ENCODE measurements at regions not wholly inside any gene's neighbourhood (a gene's known extent, or its start where the extent isn't known, plus 50 kb on each side); places are given as distances from the start of the nearest gene placed in this dataset.
A peak's percentile ranks its signal among the peaks of the same experiment; 100 is the strongest.

DNA sequence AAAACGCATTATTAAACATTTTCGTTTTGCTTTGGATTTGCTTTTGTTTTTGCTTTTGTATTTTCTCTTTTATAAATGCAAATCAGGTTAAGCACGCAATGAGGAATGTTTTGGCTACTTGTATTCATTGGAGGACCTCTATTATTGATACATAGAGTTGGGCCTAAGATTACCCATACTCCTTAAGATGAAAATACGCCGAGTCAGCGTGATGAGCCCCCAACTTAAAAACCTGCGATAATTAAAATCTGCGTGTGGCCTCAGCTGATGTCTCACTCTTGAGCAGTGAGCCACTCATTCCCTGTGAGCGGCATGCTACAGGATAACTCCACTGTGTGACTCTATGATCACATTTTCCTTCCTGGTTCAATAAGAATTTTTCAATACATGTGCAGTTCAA, 518.3 kb downstream of the IRX1 start:
- Histone ChIP-seq H3K4me2 (no peak overlapping the region), H3K4me1 (no peaks in the 10 kb centered on the region), H3K27ac (no peak overlapping the region), H3K4me3 (no peak overlapping the region), H3K9me3 (no peaks in the 10 kb centered on the region)
- WGBS (ENCODE audit: missing lambda C conversion rate), result 31% methylated on average over 9 of the region's 9 CpGs
- ATAC-seq (no peak), DNase-seq (ENCODE audit: low read depth in 1 of 2, low spot score in 1 of 2) (no peak), FAIRE-seq (no peak)
- peak; percentile 73 for TF ChIP-seq MAFK (IDR thresholded peaks at IDR 0.05; ENCODE audit: partially characterized antibody)
- TF ChIP-seq BHLHE40 (IDR thresholded peaks at IDR 0.05; ENCODE audit: low read depth, low read length), result no peak
- ChIA-PET POLR2A (no interaction called here), CTCF (no interaction called here)

DNA sequence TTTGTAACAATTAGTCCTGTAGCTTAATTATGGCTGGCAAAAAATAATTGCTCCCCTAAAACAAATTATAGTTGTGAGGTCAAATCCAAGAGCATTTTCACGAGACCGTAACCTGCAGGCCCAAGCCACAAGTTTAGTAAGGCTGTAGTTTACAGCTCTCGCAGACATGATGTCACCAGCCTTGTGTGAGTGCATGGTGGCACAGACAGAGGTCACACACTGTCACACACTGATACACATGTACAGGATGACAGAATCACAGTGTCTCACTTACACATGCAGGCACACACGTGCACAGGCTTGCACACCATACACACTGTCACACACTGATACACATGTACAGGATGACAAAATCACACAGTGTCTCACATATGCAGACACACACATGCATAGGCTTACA, 518.8 kb downstream of the IRX1 start:
- DNase-seq (ENCODE audit: low read depth in 1 of 2, low spot score in 1 of 2), result no peak
- no peak overlapping the region for H3K27ac ChIP-seq
- FAIRE-seq, result no peak
- no peaks in the 10 kb centered on the region for H3K9me3 ChIP-seq
- POLR2A ChIA-PET, result no interaction called here
- H3K4me2 ChIP-seq, result no peak overlapping the region
- H3K4me1 ChIP-seq, result no peaks in the 10 kb centered on the region
- no peak for ATAC-seq
- CTCF ChIA-PET, result no interaction called here
- H3K4me3 ChIP-seq, result no peak overlapping the region
- TF ChIP-seq NPAS2 (CRISPR knock-in tag; IDR thresholded peaks at IDR 0.05; ENCODE audit: borderline replicate concordance) (no peak), ESRRA (IDR thresholded peaks at IDR 0.05; ENCODE audit: borderline replicate concordance, low read length) (no peak), HOXB13 (CRISPR knock-in tag; IDR thresholded peaks at IDR 0.05; ENCODE audit: low read depth) (no peak)
- TF ChIP-seq, protein P1, sequence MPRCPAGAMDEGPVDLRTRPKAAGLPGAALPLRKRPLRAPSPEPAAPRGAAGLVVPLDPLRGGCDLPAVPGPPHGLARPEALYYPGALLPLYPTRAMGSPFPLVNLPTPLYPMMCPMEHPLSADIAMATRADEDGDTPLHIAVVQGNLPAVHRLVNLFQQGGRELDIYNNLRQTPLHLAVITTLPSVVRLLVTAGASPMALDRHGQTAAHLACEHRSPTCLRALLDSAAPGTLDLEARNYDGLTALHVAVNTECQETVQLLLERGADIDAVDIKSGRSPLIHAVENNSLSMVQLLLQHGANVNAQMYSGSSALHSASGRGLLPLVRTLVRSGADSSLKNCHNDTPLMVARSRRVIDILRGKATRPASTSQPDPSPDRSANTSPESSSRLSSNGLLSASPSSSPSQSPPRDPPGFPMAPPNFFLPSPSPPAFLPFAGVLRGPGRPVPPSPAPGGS (IDR thresholded peaks at IDR 0.05), result no peak
- WGBS (ENCODE audit: missing lambda C conversion rate), result 12% methylated on average over 4 of the region's 4 CpGs

DNA sequence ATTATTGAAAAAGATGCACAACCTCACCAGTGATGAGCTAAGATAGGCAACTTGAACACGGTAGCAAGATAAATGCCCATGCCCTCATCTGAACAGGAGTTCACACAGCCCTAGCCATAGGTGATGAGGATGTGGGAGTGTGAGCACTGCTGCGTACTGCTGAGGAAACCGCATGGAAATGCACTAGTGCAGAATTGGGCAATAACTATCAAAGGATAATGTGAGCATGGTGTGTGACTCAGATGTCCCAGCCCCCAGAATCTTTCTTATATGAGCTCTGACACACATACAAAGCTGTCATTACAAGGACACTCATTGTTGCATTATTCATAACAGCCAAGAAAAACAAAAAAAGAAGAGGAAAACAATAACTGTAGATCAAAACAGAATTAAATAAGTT, 521.2 kb downstream of the IRX1 start:
- ATAC-seq, result no peak
- FAIRE-seq, result no peak
- POLR2A ChIA-PET, result no interaction called here
- Histone ChIP-seq H3K27ac (no peak overlapping the region), H3K4me2 (no peak overlapping the region), H3K4me3 (no peak overlapping the region), H3K9me3 (no peaks in the 10 kb centered on the region), H3K4me1 (no peaks in the 10 kb centered on the region)
- TF ChIP-seq, protein P2, sequence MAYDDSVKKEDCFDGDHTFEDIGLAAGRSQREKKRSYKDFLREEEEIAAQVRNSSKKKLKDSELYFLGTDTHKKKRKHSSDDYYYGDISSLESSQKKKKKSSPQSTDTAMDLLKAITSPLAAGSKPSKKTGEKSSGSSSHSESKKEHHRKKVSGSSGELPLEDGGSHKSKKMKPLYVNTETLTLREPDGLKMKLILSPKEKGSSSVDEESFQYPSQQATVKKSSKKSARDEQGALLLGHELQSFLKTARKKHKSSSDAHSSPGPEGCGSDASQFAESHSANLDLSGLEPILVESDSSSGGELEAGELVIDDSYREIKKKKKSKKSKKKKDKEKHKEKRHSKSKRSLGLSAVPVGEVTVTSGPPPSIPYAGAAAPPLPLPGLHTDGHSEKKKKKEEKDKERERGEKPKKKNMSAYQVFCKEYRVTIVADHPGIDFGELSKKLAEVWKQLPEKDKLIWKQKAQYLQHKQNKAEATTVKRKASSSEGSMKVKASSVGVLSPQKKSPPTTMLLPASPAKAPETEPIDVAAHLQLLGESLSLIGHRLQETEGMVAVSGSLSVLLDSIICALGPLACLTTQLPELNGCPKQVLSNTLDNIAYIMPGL (CRISPR knock-in tag; IDR thresholded peaks at IDR 0.05; ENCODE audit: borderline replicate concordance), result no peak
- TF ChIP-seq EHF (CRISPR knock-in tag; IDR thresholded peaks at IDR 0.05), result no peak
- TF ChIP-seq HOXB5 (CRISPR knock-in tag; IDR thresholded peaks at IDR 0.05), result no peak
- no peak for DNase-seq (ENCODE audit: low read depth in 1 of 2, low spot score in 1 of 2)
- WGBS (ENCODE audit: missing lambda C conversion rate), result 2% methylated on average over 3 of the region's 3 CpGs
- CTCF ChIA-PET, result no interaction called here

DNA sequence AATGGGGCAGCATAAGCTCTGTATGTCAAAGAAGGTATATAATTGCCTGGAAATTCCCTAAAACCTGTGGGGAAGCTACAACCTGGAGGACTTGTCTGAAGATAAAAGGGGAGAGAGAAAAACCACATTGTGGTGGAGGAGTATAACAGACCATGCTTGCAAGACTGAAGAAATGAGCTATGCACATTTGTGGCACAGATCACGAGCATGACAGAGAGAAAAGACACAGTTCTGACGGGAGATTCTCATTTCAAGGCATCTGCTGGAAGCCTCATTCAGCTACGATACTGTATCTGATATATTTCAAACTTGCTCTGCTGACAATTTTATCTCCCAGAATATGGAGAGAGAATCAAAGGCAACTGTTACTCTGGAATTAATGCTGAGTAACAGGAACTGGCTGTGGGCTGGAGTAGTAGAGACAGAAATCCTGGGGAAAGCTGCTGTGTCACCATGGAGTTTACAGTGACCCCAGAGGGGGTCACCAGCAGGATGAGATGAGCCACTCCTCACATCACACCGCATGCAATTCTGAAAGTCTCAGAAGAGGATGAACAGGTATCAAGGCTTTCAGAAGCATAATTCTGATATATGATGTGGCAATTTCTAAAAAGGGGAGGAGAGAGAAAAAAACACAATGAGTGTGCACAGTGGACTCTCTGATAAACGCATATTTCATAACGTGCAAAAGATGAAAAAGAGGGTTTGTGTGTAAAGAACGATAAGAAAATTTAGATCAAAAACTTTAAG, 528.8 kb downstream of the IRX1 start:
- ChIA-PET POLR2A (no interaction called here), CTCF (no interaction called here)
- ATAC-seq (no peak), DNase-seq (ENCODE audit: low read depth in 1 of 2, low spot score in 1 of 2) (no peak), FAIRE-seq (no peak)
- Histone ChIP-seq H3K4me1 (no peaks in the 10 kb centered on the region), H3K4me2 (no peak overlapping the region), H3K27ac (no peak overlapping the region), H3K9me3 (no peaks in the 10 kb centered on the region; the same call in 1 of the 3 replicates), H3K4me3 (no peak overlapping the region)
- WGBS (ENCODE audit: missing lambda C conversion rate), result 9% methylated on average over 7 of the region's 7 CpGs
- TF ChIP-seq RARB (CRISPR knock-in tag; IDR thresholded peaks at IDR 0.05), result no peak
- TF ChIP-seq HOXB5 (CRISPR knock-in tag; IDR thresholded peaks at IDR 0.05), result no peak
- TF ChIP-seq, protein P3, sequence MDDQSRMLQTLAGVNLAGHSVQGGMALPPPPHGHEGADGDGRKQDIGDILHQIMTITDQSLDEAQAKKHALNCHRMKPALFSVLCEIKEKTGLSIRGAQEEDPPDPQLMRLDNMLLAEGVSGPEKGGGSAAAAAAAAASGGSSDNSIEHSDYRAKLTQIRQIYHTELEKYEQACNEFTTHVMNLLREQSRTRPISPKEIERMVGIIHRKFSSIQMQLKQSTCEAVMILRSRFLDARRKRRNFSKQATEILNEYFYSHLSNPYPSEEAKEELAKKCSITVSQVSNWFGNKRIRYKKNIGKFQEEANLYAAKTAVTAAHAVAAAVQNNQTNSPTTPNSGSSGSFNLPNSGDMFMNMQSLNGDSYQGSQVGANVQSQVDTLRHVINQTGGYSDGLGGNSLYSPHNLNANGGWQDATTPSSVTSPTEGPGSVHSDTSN (IDR thresholded peaks at IDR 0.05), result no peak
- TF ChIP-seq GATA3 (IDR thresholded peaks at IDR 0.05; ENCODE audit: borderline replicate concordance), result no peak
- TF ChIP-seq CHD2 (IDR thresholded peaks at IDR 0.05; ENCODE audit: low read length, partially characterized antibody), result no peak
- no peak for TF ChIP-seq HDAC2 (IDR thresholded peaks at IDR 0.05)
